HepG2 (cell line): ENCODE measurements at regions not wholly inside any gene's neighbourhood (a gene's known extent, or its start where the extent isn't known, plus 50 kb on each side); places are given as distances from the start of the nearest gene placed in this dataset.

ENCODE experiments used
- ATAC-seq: fragments of 200-7000 bp; cut with Tn5 transposase; 3 replicates; pipeline ENCODE4 v1.9.1; 2020; ENCODE audit warnings: mild to moderate bottlenecking, moderate library complexity
- BruUV-seq: library from RNA; stranded (reverse); fragments of 400-500 nt; replicated peaks from 2 replicates; lab custom pipeline; 2021; lab: Mats Ljungman, UMichigan
- CTCF ChIA-PET: fragments of 300-600 bp; formaldehyde crosslinking; extraction: SDS; loops from one replicate; lab custom pipeline; 2021; ENCODE audit warnings: low total read pairs, inconsistent platforms, low intra/inter-chr PET ratio; lab: Yijun Ruan, JAX
- POLR2A ChIA-PET: fragments of 350-600 bp; sonication (Branson Sonifier 250); formaldehyde crosslinking; loops from one replicate; lab custom pipeline; 2020; ENCODE audit warnings: antibody characterized with exemption, inconsistent platforms; lab: Yijun Ruan, JAX
- DNase-seq: peaks from one replicate; pipeline ENCODE4 v3.0.0-alpha.2; 2015; ENCODE audit warnings: low spot score
- FAIRE-seq: peaks from 3 replicates; lab custom pipeline; 2011; peaks lifted over from hg19 to GRCh38; lab: Jason Lieb, UNC
- H2AFZ ChIP-seq: one replicate; pipeline ENCODE4 v1.6.1; 2011; ENCODE audit warnings: low read length, inconsistent platforms
- H3K27ac ChIP-seq: fragments of 300-600 bp; 3 replicates; pipeline ENCODE4 v1.8.0; 2011; ENCODE audit warnings: mixed run types, mild to moderate bottlenecking, mixed read lengths, low read length, inconsistent platforms; ENCODE audit not compliant: insufficient read depth; ENCODE audit errors: extremely low read length
- H3K27me3 ChIP-seq, 2 experiments: fragments of 200-600 bp in 1 of 2; 2 replicates in 1 of 2; 3 replicates in 1 of 2; pipeline versions ENCODE4 v1.6.0 to v1.8.0; 2011; ENCODE audit warnings: low read length in 2 of 2, mild to moderate bottlenecking in 2 of 2, moderate library complexity in 2 of 2, inconsistent platforms in 1 of 2; ENCODE audit not compliant: insufficient read depth in 2 of 2, control insufficient read depth in 1 of 2
- H3K36me3 ChIP-seq, 2 experiments: fragments of 200-600 bp in 1 of 2; replicated peaks in 1 of 2; 2 replicates in 1 of 2; 3 replicates in 1 of 2; pipeline versions ENCODE4 v1.5.1 to v1.8.0; 2011; ENCODE audit warnings: low read length in 2 of 2, inconsistent platforms in 1 of 2; ENCODE audit not compliant: insufficient read depth in 2 of 2, control insufficient read depth in 1 of 2
- H3K4me1 ChIP-seq: 2 replicates; pipeline ENCODE4 v1.5.1; 2012; ENCODE audit warnings: low read length, inconsistent platforms; ENCODE audit not compliant: insufficient read depth
- H3K4me2 ChIP-seq: 2 replicates; pipeline ENCODE4 v1.6.0; 2011; ENCODE audit warnings: low read depth, low read length, inconsistent platforms
- H3K4me3 ChIP-seq, 3 experiments: fragments of 200-600 bp in 1 of 3; sonication (generic), shearing (Covaris generic) in 1 of 3; replicated peaks in 1 of 3; 2 replicates each; pipeline ENCODE4 v1.5.1; 2011 to 2016; ENCODE audit warnings: low read length in 3 of 3, inconsistent platforms in 2 of 3, low read depth in 2 of 3, mild to moderate bottlenecking in 2 of 3, control low read depth in 1 of 3, mixed read lengths in 1 of 3; ENCODE audit not compliant: insufficient read depth in 1 of 3
- H3K79me2 ChIP-seq: one replicate; pipeline ENCODE4 v1.6.1; 2011; ENCODE audit warnings: low read length, inconsistent platforms; ENCODE audit not compliant: insufficient read depth
- H3K9ac ChIP-seq: 2 replicates; pipeline ENCODE4 v1.6.0; 2011; ENCODE audit warnings: mild to moderate bottlenecking, low read depth, low read length, inconsistent platforms; ENCODE audit not compliant: insufficient read depth
- H3K9me3 ChIP-seq: 2 replicates; pipeline ENCODE4 v1.5.1; 2012; ENCODE audit warnings: mild to moderate bottlenecking, low read length
- H4K20me1 ChIP-seq: 2 replicates; pipeline ENCODE4 v1.6.0; 2011; ENCODE audit warnings: inconsistent platforms, mild to moderate bottlenecking, low read length, moderate library complexity; ENCODE audit not compliant: insufficient read depth
- ARNT2 ChIP-seq: sonication (generic); formaldehyde crosslinking; IDR thresholded peaks from 2 replicates; pipeline ENCODE4 v1.8.0; 2022; ENCODE audit warnings: mild to moderate bottlenecking, low read depth, missing genetic modification reagents, moderate library complexity
- HHEX ChIP-seq: IDR thresholded peaks from 2 replicates; pipeline ENCODE4 v1.6.1; 2016; ENCODE audit warnings: control low read depth
- KAT8 ChIP-seq: IDR thresholded peaks from 2 replicates; pipeline ENCODE4 v1.6.1; 2016; ENCODE audit warnings: missing genetic modification reagents, missing compliant biosample characterization
- MAFF ChIP-seq: IDR thresholded peaks from 2 replicates; pipeline ENCODE4 v1.6.1; 2011; ENCODE audit warnings: low read depth, low read length, improper control_type of control experiment
- MAFK ChIP-seq, 2 experiments: IDR thresholded peaks in 1 of 2; conservative IDR thresholded peaks in 1 of 2; 2 replicates each; pipeline ENCODE4 v1.6.1; 2011; ENCODE audit warnings: improper control_type of control experiment in 2 of 2, low read length in 2 of 2
- NBN ChIP-seq: fragments of 450-650 bp; conservative IDR thresholded peaks from 2 replicates; pipeline ENCODE4 v1.6.1; 2017
- NR2F6 ChIP-seq, 2 experiments: IDR thresholded peaks; 2 replicates each; pipeline ENCODE4 v1.6.1; 2016; ENCODE audit warnings: antibody characterized with exemption in 1 of 2, mild to moderate bottlenecking in 1 of 2
- PRMT3 ChIP-seq: sonication (generic); formaldehyde crosslinking; IDR thresholded peaks from 2 replicates; pipeline ENCODE4 v1.8.1; 2022; ENCODE audit warnings: low read depth, mild to moderate bottlenecking, moderate library complexity, missing genetic modification reagents, borderline replicate concordance
- PRPF4 ChIP-seq: fragments of 200-400 bp; formaldehyde crosslinking; IDR thresholded peaks from 2 replicates; pipeline ENCODE4 v1.6.1; 2016; ENCODE audit warnings: low read length, low read depth; ENCODE audit not compliant: poor library complexity, severe bottlenecking
- RFXANK ChIP-seq: IDR thresholded peaks from 2 replicates; pipeline ENCODE4 v1.6.1; 2016
- SMYD3 ChIP-seq: sonication (generic); formaldehyde crosslinking; IDR thresholded peaks from 2 replicates; pipeline ENCODE4 v1.8.1; 2023; ENCODE audit warnings: mild to moderate bottlenecking, missing genetic modification reagents
- ZBTB38 ChIP-seq: sonication (generic); formaldehyde crosslinking; IDR thresholded peaks from 2 replicates; pipeline ENCODE4 v1.5.1; 2020; ENCODE audit warnings: mild to moderate bottlenecking, missing genetic modification reagents
- ZNF251 ChIP-seq: sonication (generic); formaldehyde crosslinking; IDR thresholded peaks from 2 replicates; pipeline ENCODE4 v1.9.0; 2021; ENCODE audit warnings: mild to moderate bottlenecking, missing genetic modification reagents
- WGBS: methylation state at CpG from one replicate; pipeline ENCODE4 v1.1.6; 2017; ENCODE audit warnings: low lambda C conversion rate; 5-methylcytosine and 5-hydroxymethylcytosine counted together
- in situ Hi-C: cut with HindIII; loops from 2 replicates; pipeline ENCODE4 v1.10.0; 2017; ENCODE audit warnings: low pct_unique_long_range_greater_than_20kb; ENCODE audit not compliant: extremely low pct_ligation_motif_present
- intact Hi-C: fragments of 100-400 bp; cut with micrococcal nuclease; formaldehyde crosslinking; loops from one replicate; pipeline ENCODE4 v1.10.0; 2022; ENCODE audit not compliant: unreplicated experiment
- TF ChIP-seq, protein P1 (sequence below): sonication (generic); formaldehyde crosslinking; conservative IDR thresholded peaks from 2 replicates; pipeline ENCODE4 v1.8.0; 2022; ENCODE audit warnings: low read depth, missing genetic modification reagents
- TF ChIP-seq, protein P2 (sequence below): sonication (generic); formaldehyde crosslinking; IDR thresholded peaks from 2 replicates; pipeline ENCODE4 v1.5.1; 2020; ENCODE audit warnings: mild to moderate bottlenecking, missing genetic modification reagents
- TF ChIP-seq, protein P3 (sequence below): sonication (generic); formaldehyde crosslinking; IDR thresholded peaks from 2 replicates; pipeline ENCODE4 v1.5.0; 2020; ENCODE audit warnings: missing genetic modification reagents

DNA sequence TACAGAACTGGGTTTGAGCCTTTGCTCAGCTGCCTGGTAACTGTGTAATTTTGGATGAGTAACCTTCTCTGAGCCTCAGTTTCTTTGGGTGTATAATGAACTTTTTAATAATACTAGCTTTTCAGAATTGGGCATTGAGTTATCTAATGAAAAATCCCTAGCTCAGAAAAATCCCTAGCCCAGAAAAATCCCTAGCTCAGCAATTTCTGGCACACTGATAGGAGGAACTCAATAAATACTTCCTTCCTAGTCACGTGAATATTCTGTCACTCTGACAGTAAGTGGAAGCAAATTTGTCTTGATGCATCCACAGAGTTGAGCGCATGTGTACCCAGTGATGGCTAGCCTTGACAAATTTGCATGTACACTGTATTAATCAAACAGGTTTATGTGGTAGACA lies 817.6 kb downstream of the XPNPEP1 start:
- TF ChIP-seq NR2F6 (IDR thresholded peaks at IDR 0.05) (no peak), NR2F6 (CRISPR knock-in tag; IDR thresholded peaks at IDR 0.05) (no peak), MAFK (conservative IDR thresholded peaks at IDR 0.05 in 1 of 2, IDR thresholded peaks at IDR 0.05 in 1 of 2; ENCODE audit: low read length in 2 of 2) (peak; percentile 89 to 94), HHEX (no peak), RFXANK (CRISPR knock-in tag) (no peak), KAT8 (no peak), MAFF (peak; percentile 92), PRPF4 (no peak)
- TF ChIP-seq, protein P1, sequence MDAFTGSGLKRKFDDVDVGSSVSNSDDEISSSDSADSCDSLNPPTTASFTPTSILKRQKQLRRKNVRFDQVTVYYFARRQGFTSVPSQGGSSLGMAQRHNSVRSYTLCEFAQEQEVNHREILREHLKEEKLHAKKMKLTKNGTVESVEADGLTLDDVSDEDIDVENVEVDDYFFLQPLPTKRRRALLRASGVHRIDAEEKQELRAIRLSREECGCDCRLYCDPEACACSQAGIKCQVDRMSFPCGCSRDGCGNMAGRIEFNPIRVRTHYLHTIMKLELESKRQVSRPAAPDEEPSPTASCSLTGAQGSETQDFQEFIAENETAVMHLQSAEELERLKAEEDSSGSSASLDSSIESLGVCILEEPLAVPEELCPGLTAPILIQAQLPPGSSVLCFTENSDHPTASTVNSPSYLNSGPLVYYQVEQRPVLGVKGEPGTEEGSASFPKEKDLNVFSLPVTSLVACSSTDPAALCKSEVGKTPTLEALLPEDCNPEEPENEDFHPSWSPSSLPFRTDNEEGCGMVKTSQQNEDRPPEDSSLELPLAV (CRISPR knock-in tag), result no peak
- TF ChIP-seq, all 625 proteins: peak for 2
- FAIRE-seq, result no peak

DNA sequence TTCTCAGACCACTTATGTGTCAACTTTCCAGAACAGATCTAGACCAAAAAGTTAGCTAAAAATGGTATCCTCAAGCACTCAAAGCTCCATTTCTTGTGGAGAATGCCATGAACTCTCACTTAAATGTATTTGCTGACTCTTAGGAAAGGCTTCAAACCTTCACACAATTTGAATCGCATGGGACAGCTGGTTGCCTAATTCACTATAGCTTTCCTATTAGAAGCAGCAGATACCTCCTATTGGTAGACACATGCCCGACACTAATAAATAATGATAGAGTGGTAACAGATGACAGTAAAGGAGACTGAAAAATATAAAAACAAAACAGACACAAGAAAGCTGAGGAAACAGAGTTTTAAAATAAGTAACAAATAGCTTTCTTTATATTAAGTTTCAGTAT lies 818.5 kb downstream of the XPNPEP1 start:
- no peak overlapping the region for H3K27ac ChIP-seq
- WGBS, result 21% methylated on average over 2 of the region's 2 CpGs
- no peaks in the 10 kb centered on the region for H3K79me2 ChIP-seq
- POLR2A ChIA-PET, result no interaction called here
- no peak overlapping the region for H3K4me2 ChIP-seq
- no peaks in the 10 kb centered on the region for H4K20me1 ChIP-seq
- H3K27me3 ChIP-seq, result no peaks in the 10 kb centered on the region
- H3K36me3 ChIP-seq, result no peaks in the 10 kb centered on the region
- no peaks in the 10 kb centered on the region for H3K4me1 ChIP-seq
- H3K9me3 ChIP-seq, result peaks cover 52% of the 10 kb centered on the region
- no peak for FAIRE-seq
- ATAC-seq, result no peak
- no peak overlapping the region for H2AFZ ChIP-seq
- in situ Hi-C loops, result no loop called here
- intact Hi-C loops, result no loop called here
- no peak overlapping the region for H3K4me3 ChIP-seq
- H3K9ac ChIP-seq, result no peak overlapping the region
- no TSS peak for BruUV-seq
- CTCF ChIA-PET, result no interaction called here
- DNase-seq, result no peak
- TF ChIP-seq, protein P2, sequence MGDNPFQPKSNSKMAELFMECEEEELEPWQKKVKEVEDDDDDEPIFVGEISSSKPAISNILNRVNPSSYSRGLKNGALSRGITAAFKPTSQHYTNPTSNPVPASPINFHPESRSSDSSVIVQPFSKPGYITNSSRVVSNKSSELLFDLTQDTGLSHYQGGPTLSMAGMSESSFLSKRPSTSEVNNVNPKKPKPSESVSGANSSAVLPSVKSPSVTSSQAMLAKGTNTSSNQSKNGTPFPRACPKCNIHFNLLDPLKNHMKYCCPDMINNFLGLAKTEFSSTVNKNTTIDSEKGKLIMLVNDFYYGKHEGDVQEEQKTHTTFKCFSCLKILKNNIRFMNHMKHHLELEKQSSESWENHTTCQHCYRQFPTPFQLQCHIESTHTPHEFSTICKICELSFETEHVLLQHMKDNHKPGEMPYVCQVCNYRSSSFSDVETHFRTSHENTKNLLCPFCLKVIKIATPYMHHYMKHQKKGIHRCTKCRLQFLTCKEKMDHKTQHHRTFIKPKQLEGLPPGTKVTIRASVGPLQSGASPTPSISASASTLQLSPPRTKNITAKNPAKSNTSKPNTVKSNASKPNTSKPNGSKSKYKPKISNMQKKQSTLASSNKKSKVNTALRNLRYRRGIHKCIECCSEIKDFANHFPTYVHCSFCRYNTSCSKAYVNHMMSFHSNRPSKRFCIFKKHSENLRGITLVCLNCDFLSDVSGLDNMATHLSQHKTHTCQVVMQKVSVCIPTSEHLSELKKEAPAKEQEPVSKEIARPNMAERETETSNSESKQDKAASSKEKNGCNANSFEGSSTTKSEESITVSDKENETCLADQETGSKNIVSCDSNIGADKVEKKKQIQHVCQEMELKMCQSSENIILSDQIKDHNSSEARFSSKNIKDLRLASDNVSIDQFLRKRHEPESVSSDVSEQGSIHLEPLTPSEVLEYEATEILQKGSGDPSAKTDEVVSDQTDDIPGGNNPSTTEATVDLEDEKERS, result no peak
- TF ChIP-seq SMYD3 (CRISPR knock-in tag), result no peak
- no peak for TF ChIP-seq ZNF251 (CRISPR knock-in tag)
- TF ChIP-seq PRMT3 (CRISPR knock-in tag), result no peak
- TF ChIP-seq, protein P3, sequence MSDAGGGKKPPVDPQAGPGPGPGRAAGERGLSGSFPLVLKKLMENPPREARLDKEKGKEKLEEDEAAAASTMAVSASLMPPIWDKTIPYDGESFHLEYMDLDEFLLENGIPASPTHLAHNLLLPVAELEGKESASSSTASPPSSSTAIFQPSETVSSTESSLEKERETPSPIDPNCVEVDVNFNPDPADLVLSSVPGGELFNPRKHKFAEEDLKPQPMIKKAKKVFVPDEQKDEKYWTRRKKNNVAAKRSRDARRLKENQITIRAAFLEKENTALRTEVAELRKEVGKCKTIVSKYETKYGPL (CRISPR knock-in tag), result no peak
- no peak for TF ChIP-seq ZBTB38 (CRISPR knock-in tag)
- TF ChIP-seq ARNT2 (CRISPR knock-in tag), result no peak
- no peak for TF ChIP-seq NBN

More for the DNA sequence above, 817.6 kb downstream of the XPNPEP1 start:
- ATAC-seq (no peak), DNase-seq (no peak)
- Histone ChIP-seq H3K4me1 (no peaks in the 10 kb centered on the region), H3K4me2 (no peak overlapping the region), H3K36me3 (no peaks in the 10 kb centered on the region), H3K27ac (no peak overlapping the region), H3K79me2 (no peaks in the 10 kb centered on the region), H3K4me3 (no peak overlapping the region), H3K27me3 (no peaks in the 10 kb centered on the region), H3K9me3 (peaks cover 50% of the 10 kb centered on the region), H4K20me1 (no peaks in the 10 kb centered on the region), H2AFZ (no peak overlapping the region), H3K9ac (no peak overlapping the region)
- intact Hi-C loops (no loop called here), in situ Hi-C loops (no loop called here)
- BruUV-seq, result no TSS peak
- ChIA-PET POLR2A (no interaction called here), CTCF (no interaction called here)
- WGBS, result 40% methylated on average over 2 of the region's 2 CpGs
